ENCODE measurements at regions not wholly inside any gene's neighbourhood (a gene's known extent, or its start where the extent isn't known, plus 50 kb on each side); places are given as distances from the start of the nearest gene placed in this dataset.

DNA sequence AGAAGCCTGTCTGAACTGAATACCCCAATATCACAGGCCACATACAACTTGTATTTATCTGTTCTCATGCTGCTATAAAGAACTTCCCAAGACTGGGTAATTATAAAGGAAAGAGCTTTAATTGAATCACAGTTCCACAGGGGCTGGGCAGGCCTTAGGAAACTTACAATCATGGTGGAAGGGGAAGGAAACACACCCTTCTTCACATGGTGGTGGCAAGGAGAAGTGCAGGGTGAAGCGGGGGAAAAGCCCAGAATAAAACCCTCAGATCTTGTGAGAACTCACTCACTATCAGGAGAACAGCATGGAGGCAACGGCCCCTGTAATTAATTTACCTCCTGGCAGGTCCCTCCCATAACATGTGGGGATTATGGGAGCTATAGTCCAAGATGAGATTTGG is 50.3 kb upstream of the FNDC1 start:
- no peak for DNase-seq (ENCODE audit: low spot score)

- DNase-seq (ENCODE audit: low spot score), result no peak
Measured at GRCh38 chr6:159117563-159117962, 51.6 kb upstream of the FNDC1 start.

DNA sequence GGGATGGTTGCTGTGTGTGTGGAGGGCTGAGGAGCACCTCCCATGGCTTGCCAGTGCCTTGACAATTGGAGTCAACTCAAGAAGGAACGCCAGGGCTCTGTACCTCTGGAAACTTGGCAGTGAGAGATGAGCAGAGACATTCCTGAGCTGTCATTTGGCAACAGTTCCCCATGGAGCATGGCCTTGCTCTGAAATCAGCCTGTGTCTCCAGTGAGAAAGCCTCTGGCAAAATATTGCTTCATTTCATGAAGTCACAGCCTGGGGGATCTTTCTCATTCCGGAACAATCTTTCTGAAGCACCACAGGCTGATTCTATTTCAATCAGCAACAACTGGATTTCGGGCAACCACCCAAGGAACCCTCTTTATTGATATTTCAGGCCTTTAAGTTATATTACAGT is 52.2 kb upstream of the FNDC1 start:
- DNase-seq (ENCODE audit: low spot score), result no peak

DNA sequence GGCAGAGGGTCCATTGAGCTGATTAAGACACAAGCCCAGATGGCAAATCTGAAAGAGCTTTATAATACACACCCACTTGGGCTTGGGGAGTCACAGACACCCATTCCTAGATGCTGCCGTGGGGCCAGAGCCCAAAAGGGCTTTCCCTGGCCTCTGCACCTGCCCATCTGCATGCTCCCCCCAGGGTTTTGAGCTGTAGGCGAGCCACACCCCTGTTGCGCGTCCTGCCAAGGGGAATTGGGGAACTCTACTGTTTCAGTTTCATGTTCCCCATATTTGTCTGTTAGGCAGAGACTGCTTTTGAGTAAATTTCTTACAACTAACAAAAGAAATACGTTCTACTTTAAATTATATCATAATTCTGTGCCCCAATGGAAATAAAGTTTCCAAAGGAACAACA is 52.9 kb upstream of the FNDC1 start:
- DNase-seq (ENCODE audit: low spot score), result no peak

- no peak for DNase-seq (ENCODE audit: low spot score)
Measured at GRCh38 chr6:159114569-159114968, 54.6 kb upstream of the FNDC1 start.

- DNase-seq (ENCODE audit: low spot score), result no peak
Measured at GRCh38 chr6:159113223-159113622, 56.0 kb upstream of the FNDC1 start.

DNA sequence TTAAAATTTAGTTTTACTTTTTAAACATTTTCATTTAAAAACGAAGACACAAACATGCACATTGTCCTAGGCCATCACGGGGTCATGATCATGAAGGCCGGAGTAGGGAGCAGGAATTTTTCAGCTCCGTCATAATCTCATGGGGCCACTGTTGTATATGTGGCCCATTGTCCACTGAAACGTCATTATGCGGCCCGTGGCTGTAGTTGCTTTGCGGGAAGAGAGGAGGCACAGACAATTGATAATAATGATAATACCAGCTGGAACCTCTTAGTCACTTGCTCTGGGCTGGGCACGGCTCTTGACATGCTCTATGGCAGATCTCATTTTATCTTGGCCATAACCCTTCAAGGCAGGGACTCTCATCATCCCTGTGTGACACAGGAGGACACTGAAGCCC is 56.5 kb upstream of the FNDC1 start:
- DNase-seq (ENCODE audit: low spot score), result no peak

DNA sequence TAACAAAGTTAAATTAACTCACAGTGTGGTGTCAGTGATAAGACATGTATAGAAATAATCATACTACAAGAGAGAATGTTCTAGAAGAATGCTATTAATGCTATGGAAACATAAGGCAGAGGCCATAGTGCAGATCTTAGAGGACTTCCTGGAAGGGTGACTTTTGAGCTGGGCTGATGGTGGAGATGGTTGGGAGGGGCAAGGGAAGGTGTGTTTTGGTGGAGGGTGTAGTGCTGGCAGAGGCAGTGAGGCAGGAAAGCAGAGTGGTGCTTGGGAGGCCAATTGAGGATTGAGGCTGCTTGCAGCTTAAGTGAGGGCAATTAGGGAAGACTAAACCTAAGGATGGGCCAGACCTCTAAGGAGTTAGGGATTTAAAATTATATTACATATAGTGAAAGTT is 58.5 kb upstream of the FNDC1 start:
- no peak for DNase-seq (ENCODE audit: low spot score)

DNA sequence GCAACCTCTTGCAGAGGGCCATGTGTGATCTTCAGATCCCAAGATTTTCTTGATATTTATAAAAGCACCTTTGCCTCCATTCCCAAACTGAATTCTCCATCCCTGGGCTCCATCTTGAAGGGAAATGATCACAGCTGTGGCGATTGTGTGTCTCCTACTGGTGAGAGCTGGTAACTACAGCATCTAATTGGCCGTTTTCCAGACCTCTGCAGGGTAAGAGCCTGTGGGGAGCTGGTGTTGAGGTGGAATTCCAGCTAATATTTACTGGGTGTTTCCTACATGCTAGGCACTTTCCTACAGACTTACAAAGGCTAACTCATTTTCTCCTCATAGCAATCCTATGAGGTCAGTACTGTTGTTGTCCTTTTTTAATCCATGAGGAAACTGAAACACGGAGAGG is 59.2 kb upstream of the FNDC1 start:
- DNase-seq (ENCODE audit: low spot score), result peak; percentile 36

GRCh38 chr6:159109391-159109790 is 59.8 kb upstream of the FNDC1 start:
- no peak for DNase-seq (ENCODE audit: low spot score)

GRCh38 chr6:159108426-159108985 is 60.7 kb upstream of the FNDC1 start:
- no peak for DNase-seq (ENCODE audit: low spot score)

DNA sequence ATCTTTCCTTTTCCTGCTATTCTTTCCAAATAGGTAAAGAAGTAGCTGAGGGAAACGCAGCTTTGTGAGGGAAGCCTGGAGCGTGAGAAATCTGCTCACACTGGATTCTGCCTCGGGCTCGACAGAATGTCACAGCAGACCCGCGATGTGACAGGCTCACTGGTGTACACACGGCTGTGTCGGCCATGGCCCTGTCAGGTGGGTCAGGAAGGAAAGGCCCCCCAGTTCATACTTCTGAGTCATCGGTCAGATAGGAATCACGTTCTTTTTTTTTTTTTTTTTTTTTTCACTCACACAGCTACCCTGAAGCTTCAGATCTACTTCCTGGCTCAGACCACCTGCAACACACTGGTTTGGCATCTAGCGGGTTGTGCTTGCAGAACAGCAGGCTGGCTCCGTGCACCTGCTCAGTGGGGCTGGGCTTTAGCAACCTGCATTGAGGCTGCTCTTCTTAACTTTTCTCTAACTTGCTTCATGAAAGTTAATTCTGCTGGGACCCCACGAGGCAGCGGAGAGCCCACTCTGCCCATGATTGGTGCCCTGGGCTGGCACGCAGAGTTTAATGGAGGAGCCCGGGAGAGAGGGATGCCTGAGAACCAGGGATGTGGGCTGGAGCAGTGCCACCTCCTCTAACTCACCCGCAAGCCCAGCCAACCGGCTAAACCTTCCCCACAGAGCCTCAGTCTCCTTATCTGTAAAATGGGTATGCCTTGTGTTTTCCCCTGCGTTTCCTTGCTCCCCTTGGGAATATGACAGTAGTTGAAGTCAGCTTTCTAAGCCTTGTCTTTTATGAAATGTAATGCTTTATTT is 61.5 kb upstream of the FNDC1 start:
- DNase-seq (ENCODE audit: low spot score), result no peak

- DNase-seq (ENCODE audit: low spot score), result peak; percentile 52
Measured at GRCh38 chr6:159106627-159107241, 61.9 kb upstream of the TAGAP start.

DNA sequence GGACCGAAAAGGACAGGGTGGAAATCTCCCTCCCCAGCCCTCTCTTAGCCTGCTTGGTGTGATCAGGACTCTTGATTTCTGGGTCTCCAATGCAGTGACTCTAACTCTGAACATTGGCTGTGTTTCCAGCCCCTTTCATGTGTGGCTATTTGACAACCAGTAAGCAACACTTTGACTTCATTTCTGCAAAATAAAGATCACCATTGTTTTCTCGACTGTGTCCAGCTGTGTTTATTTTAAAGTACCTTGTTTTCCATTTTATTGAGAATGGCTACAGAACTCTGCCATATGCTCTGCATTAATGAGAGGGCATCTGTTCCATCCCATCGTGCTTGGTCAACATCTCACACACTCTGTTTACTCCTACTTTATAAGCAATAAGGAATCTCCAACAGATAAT is 60.9 kb upstream of the TAGAP start:
- DNase-seq (ENCODE audit: low spot score), result no peak

- no peak for DNase-seq (ENCODE audit: low spot score)
Measured at GRCh38 chr6:159104931-159105330, 60.1 kb upstream of the TAGAP start.

DNA sequence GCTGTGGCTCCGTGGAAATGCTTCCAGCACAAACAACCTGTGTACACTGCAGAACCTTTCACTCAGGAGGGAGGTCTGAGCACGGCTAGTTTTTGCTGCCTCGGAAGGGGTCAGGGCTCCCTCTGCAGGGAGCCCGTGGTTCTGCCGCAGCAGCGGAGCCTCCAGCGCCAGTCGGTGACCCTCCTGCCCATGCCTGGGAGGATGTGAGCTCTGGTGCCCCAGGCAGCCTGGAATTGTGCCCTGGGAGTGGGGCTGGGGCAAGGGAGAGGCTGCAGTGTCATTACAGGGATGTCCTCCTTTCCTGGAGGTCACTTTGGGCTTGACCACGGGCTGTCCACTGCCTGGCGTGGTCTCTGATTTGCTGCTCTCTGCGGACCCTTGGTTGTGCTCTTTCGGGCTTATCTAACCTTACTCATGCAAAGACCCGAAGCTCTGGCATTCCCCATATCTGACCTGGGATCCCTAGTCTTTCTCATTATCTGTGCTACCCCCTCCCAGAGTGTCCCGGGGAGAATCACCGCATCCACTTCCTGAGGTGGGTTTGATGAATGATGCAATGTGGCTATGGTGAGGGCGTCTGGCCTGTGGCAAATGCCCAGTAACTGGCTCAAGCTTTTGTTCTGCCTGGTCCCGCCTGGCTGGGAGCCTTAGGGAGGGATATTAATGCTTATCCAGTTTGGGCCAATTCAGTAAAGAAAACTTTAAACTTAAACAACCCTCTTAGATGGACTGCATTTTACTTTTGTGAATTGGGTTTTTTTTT is 59.6 kb upstream of the TAGAP start:
- peak; percentile 84 for DNase-seq (ENCODE audit: low spot score)

GRCh38 chr6:159103396-159104162 is 58.8 kb upstream of the TAGAP start:
- no peak for DNase-seq (ENCODE audit: low spot score)

- no peak for DNase-seq (ENCODE audit: low spot score)
Measured at GRCh38 chr6:159102373-159103160, 57.8 kb upstream of the TAGAP start.

- no peak for DNase-seq (ENCODE audit: low spot score)
Measured at GRCh38 chr6:159101656-159102055, 56.9 kb upstream of the TAGAP start.

- DNase-seq (ENCODE audit: low spot score), result no peak
Measured at GRCh38 chr6:159100395-159101182, 55.8 kb upstream of the TAGAP start.
